ENCODE measurements at regions not wholly inside any gene's neighbourhood (a gene's known extent, or its start where the extent isn't known, plus 50 kb on each side); places are given as distances from the start of the nearest gene placed in this dataset.

DNA sequence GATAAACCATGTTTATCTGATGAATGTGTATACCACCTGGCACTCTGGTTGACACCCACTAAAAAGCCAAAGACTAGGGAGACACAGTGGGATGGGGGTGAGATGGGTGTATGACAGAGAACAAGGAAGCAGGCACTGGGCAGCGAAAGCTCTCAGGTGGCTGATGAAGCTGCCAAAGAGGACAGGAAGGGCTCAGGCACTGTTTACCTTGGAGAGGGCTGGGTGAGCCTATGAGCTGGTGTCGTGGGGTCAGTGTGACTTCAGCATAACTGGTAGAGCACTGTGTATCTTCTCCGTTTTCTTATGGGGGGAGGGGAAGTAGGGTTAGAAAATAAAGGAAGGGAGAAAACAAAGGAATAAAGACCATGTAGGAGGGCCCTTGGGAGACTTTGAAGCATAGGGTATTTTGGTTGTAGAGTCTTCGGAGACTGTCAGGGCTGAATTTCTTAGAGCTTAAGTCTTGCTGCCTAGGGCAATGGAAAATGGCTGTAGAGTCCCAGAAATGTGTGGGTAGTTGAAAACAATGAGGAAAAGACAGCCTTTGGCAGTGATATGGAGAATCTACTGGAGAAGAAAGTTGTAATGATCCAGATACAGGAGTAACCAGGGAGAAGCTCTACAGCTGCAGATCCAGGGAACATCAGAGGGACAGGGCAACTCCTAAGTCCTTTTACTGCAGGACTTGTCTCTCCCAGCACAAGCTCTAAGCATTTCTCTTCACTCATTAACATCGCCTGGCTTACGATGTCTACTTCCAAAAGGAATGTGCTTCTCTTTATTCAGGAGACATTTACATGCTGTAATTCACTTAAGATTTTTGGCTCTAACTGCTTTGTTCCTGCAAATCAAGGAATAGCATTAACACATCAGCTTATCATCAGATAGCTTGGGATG, 120.0 kb downstream of the AQP4 start:
- no peak overlapping the region for H3K4me3 ChIP-seq (ENCODE audit: low read depth, low read length)
- TF ChIP-seq, protein P1, sequence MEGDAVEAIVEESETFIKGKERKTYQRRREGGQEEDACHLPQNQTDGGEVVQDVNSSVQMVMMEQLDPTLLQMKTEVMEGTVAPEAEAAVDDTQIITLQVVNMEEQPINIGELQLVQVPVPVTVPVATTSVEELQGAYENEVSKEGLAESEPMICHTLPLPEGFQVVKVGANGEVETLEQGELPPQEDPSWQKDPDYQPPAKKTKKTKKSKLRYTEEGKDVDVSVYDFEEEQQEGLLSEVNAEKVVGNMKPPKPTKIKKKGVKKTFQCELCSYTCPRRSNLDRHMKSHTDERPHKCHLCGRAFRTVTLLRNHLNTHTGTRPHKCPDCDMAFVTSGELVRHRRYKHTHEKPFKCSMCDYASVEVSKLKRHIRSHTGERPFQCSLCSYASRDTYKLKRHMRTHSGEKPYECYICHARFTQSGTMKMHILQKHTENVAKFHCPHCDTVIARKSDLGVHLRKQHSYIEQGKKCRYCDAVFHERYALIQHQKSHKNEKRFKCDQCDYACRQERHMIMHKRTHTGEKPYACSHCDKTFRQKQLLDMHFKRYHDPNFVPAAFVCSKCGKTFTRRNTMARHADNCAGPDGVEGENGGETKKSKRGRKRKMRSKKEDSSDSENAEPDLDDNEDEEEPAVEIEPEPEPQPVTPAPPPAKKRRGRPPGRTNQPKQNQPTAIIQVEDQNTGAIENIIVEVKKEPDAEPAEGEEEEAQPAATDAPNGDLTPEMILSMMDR (IDR thresholded peaks at IDR 0.05; ENCODE audit: borderline replicate concordance, insufficient read depth, low read depth, low read length), result no peak

DNA sequence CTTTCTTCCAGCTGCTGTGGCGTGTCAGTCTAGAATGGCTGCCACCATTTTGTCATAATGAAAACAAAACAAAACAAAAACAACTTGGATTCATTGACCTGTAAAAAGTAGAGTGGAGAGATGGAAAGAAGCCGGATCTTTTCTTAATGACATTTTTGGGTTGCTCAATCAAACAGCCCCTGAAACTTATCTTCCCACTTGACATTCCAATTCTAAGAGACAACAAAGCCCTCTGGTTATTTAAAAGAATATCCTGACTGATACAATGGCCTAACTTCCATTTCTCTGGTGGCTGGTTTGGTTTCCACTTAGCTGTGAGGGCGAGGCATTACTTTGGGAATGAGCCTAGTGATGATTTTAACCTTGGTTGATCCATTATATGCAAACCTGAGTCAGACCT, 123.7 kb downstream of the AQP4 start:
- H3K4me3 ChIP-seq (ENCODE audit: low read depth, low read length), result no peak overlapping the region
- TF ChIP-seq, protein P1 (IDR thresholded peaks at IDR 0.05; ENCODE audit: borderline replicate concordance, insufficient read depth, low read depth, low read length), result no peak

DNA sequence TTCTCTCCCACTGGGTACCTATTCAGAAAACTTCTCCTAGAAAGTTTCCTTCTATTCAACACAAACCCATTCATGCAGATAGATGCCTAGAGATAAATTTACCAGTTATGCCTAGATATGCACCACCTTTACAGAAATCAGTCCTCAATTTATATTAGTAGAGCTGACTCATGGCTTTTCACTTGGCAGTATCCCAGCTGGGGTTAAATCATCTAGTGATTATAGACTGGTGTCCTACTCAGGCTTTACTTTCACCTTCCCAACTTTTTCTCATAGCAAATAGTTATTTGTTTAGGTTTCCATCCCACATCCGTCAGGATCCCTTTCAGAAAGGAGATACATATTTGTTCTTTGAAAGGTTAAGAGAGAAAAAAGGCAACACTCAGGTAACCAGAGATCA, 124.5 kb downstream of the AQP4 start:
- H3K4me3 ChIP-seq (ENCODE audit: low read depth, low read length), result no peak overlapping the region
- TF ChIP-seq, protein P1 (IDR thresholded peaks at IDR 0.05; ENCODE audit: borderline replicate concordance, insufficient read depth, low read depth, low read length), result no peak

DNA sequence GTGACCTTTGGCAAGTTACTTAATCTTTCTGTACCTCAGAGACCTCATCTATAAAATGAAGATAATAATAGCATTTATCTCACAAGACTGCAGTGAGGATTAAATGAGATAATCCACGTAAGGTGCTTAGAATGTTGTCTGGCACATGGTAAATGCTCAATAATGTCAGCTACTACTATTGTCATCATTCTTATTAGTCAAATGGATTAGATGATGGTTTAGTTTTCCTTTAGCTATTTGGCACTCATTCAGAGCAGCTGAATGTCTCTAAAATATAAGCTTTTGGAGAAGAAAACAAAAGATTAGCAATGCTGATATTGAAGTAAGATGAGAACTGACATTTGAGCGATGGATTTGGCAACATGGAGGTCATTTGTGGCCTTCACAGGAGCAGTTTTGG, 125.1 kb downstream of the AQP4 start:
- no peak overlapping the region for H3K4me3 ChIP-seq (ENCODE audit: low read depth, low read length)
- TF ChIP-seq, protein P1 (IDR thresholded peaks at IDR 0.05; ENCODE audit: borderline replicate concordance, insufficient read depth, low read depth, low read length), result no peak

DNA sequence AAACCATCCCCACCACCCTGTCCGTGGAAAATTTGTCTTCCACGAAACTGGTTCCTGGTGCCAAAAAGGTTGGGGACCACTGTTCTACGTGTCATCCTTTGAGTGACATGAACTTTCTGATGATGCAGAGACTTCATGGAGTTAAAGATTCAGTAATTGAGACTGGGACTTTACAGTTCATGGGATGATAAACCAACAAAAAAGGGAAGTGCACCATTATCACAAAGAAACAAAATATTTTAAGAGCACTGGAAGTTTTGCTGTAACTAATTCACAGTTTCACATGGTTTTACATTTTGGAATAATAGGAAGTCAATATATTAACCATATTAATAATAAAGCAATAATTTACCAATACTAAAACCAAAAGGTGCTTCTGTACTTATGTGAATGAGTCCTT, 126.8 kb downstream of the AQP4 start:
- no peak overlapping the region for H3K4me3 ChIP-seq (ENCODE audit: low read depth, low read length)
- TF ChIP-seq, protein P1 (IDR thresholded peaks at IDR 0.05; ENCODE audit: borderline replicate concordance, insufficient read depth, low read depth, low read length), result no peak

DNA sequence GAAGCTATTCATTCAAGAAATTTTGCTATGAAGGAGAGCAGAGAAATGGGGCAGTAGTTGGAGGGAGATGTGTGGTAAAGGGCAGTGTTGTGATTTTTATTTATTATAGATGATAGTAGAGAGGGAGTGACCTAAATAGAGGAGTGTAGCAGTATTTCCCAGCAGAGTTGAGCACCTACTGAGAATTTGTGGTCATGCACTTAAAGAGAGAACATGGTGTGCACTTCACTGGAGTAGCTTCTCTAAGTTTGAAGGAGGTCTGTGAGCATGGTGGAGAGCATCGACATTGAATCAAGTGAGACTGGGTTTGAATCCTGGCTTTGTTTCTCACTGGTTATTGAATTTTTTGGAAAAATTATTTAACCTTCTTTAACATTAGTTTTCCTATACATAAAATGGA, 129.2 kb downstream of the AQP4 start:
- TF ChIP-seq, protein P1 (IDR thresholded peaks at IDR 0.05; ENCODE audit: borderline replicate concordance, insufficient read depth, low read depth, low read length), result no peak
- no peak overlapping the region for H3K4me3 ChIP-seq (ENCODE audit: low read depth, low read length)

DNA sequence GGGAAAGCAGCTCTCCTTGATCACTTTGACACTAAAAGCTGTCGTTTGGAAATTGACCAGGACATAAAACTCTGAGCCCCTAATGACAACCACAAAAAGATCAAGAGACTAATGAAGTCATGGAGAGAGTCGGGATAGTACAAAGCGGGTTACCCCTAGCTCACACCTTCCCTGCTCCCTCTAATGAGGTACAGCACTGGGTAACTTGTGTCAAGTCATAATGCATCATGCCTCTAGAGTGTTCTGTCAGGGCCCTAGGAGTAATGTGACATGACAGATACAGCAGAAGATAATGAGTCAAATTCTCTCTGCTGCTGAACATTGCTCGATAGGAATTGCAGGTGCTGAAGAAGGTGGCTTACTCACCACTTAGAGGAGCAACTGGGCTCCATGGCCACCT, 130.7 kb downstream of the AQP4 start:
- H3K4me3 ChIP-seq (ENCODE audit: low read depth, low read length), result no peak overlapping the region
- TF ChIP-seq, protein P1 (IDR thresholded peaks at IDR 0.05; ENCODE audit: borderline replicate concordance, insufficient read depth, low read depth, low read length), result no peak

Data from GM12875 (cell line).